ENCODE measurements at regions not wholly inside any gene's neighbourhood (a gene's known extent, or its start where the extent isn't known, plus 50 kb on each side); places are given as distances from the start of the nearest gene placed in this dataset.

DNA sequence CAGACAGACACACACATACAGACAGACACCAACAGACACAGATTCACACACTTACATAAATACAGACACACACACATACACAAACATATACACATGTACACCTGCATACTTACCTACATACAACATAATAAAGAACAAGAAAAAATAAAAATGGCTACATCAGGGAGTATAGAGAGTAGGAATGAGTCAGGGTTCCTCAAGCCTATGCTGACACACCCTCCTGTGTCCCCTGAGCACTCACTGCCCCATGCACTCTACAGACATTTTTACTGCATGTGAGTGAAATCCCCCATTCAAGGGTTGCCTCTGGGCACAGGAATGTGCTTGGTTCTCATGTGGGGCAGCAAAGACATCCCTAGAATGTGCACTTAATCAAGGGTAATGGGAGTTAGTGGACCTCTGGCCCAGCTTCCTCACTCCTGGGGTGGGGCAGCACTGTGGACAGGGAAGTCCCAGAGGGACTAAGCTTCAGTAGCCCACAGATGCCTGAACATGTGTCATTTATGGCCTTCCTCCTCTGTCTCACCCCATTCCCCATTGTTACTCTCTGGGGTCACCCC is 185.9 kb upstream of the FOXA2 start:
- no peaks in the 10 kb centered on the region for H3K36me3 ChIP-seq
- H3K27me3 ChIP-seq, result no peaks in the 10 kb centered on the region
- ATAC-seq (no peak), DNase-seq (no peak)
- no peak overlapping the region for H3K4me3 ChIP-seq
- H3K27ac ChIP-seq, result no peak overlapping the region
- intact Hi-C loops (cut with DNase I), result no loop called here
- H3K4me1 ChIP-seq, result no peaks in the 10 kb centered on the region
- no peaks in the 10 kb centered on the region for H3K9me3 ChIP-seq
- no peak for TF ChIP-seq CTCF (IDR thresholded peaks at IDR 0.05)

GRCh38 chr20:22771706-22772105 is 187.3 kb upstream of the FOXA2 start:
- no peak for ATAC-seq
- Histone ChIP-seq H3K27ac (no peak overlapping the region), H3K4me1 (no peaks in the 10 kb centered on the region), H3K27me3 (no peaks in the 10 kb centered on the region), H3K4me3 (no peak overlapping the region), H3K9me3 (no peaks in the 10 kb centered on the region), H3K36me3 (no peaks in the 10 kb centered on the region)
- no peak for TF ChIP-seq CTCF (IDR thresholded peaks at IDR 0.05)
- intact Hi-C loops (cut with DNase I), result no loop called here
- no peak for DNase-seq

DNA sequence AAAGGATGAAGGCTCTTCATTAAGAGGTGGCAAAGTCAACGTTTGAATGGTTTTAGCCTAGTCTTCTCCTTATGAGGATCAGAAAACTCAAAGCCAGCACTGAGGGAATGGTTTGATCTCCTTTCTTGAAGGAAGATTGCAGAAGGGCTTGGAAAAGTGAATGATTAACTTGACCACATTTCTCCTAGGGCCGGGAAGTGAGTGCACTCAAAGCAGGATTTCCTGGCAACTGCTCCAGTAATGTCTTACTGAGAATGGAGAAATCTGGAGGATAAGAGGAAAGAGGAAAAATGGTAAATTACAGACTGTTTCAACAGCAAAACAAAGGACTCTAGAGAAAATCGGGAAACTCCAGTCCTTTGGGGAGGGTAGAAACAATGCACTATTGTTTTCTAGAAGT is 189.0 kb upstream of the FOXA2 start:
- H3K9me3 ChIP-seq, result no peaks in the 10 kb centered on the region
- H3K27me3 ChIP-seq, result no peaks in the 10 kb centered on the region
- no peaks in the 10 kb centered on the region for H3K36me3 ChIP-seq
- no peak overlapping the region for H3K27ac ChIP-seq
- no peak overlapping the region for H3K4me3 ChIP-seq
- DNase-seq (no peak), ATAC-seq (no peak)
- no peaks in the 10 kb centered on the region for H3K4me1 ChIP-seq
- no peak for TF ChIP-seq CTCF (IDR thresholded peaks at IDR 0.05)
- intact Hi-C loops (cut with DNase I), result no loop called here

DNA sequence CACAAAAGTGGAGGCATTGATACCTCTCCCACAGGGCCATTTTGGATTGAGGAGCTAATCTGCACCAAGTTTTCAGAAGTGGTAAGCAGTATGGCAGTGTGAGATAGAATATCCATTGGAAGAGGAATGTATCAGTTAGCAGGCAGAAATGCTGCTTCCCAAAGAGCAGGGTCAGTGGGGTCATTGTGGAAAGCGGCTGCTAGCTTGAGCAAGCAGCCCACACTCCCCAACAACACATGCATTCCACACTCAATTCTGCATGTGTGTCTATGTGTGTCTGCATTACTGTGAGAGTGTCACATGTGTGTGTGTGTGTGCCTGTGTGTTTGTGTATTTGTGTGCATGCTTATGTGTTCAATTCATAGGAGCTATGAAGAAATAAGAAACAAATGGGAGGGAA is 190.9 kb upstream of the FOXA2 start:
- H3K36me3 ChIP-seq, result no peaks in the 10 kb centered on the region
- H3K4me3 ChIP-seq, result no peak overlapping the region
- no peak for TF ChIP-seq CTCF (IDR thresholded peaks at IDR 0.05)
- no peak for ATAC-seq
- no peaks in the 10 kb centered on the region for H3K4me1 ChIP-seq
- H3K27ac ChIP-seq, result no peak overlapping the region
- intact Hi-C loops (cut with DNase I), result no loop called here
- H3K9me3 ChIP-seq, result no peaks in the 10 kb centered on the region
- no peak for DNase-seq
- no peaks in the 10 kb centered on the region for H3K27me3 ChIP-seq

DNA sequence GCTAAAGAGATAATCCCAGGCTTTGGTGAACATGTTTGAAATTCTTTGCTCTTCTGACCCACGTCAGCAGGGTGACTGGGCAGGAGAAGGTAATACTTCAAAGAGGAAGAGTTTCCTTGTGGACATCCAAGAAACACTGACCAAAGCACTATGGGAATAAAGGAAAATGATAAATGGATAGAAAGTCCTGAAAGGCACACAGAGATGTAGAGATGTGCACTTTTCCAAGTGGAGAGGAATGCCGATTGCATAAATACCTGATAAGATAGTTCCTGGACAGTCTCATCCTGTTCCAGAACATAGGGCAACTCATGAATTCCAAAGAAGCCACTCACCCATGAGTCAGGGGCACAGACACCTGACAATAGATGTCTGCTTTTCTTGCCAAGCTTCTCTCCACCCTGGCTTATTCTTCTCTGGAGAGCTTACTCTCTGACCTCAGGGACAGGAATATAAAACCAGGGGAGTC is 191.3 kb upstream of the FOXA2 start:
- no peak for TF ChIP-seq CTCF (IDR thresholded peaks at IDR 0.05)
- no peak for DNase-seq
- Histone ChIP-seq H3K4me1 (no peaks in the 10 kb centered on the region), H3K9me3 (no peaks in the 10 kb centered on the region), H3K27ac (no peak overlapping the region), H3K4me3 (no peak overlapping the region), H3K27me3 (no peaks in the 10 kb centered on the region), H3K36me3 (no peaks in the 10 kb centered on the region)
- ATAC-seq, result no peak
- intact Hi-C loops (cut with DNase I), result no loop called here

GRCh38 chr20:22776369-22776768 is 192.0 kb upstream of the FOXA2 start:
- no peak overlapping the region for H3K4me3 ChIP-seq
- no peaks in the 10 kb centered on the region for H3K4me1 ChIP-seq
- no peak for TF ChIP-seq CTCF (IDR thresholded peaks at IDR 0.05)
- intact Hi-C loops (cut with DNase I), result no loop called here
- no peaks in the 10 kb centered on the region for H3K36me3 ChIP-seq
- no peak for DNase-seq
- no peaks in the 10 kb centered on the region for H3K27me3 ChIP-seq
- H3K9me3 ChIP-seq, result no peaks in the 10 kb centered on the region
- no peak for ATAC-seq
- no peak overlapping the region for H3K27ac ChIP-seq
